Urothelium cell line (cell line): ENCODE measurements at regions not wholly inside any gene's neighbourhood (a gene's known extent, or its start where the extent isn't known, plus 50 kb on each side); places are given as distances from the start of the nearest gene placed in this dataset.

Experiments used
- DNase-seq: peaks from one replicate; pipeline ENCODE4 v3.0.0; 2011; ENCODE audit warnings: low spot score, mixed read lengths
- FAIRE-seq: peaks from 2 replicates; lab custom pipeline; 2011; peaks lifted over from hg19 to GRCh38; lab: Jason Lieb, UNC

- no peak for FAIRE-seq
- no peak for DNase-seq
Measured at GRCh38 chr4:67236788-67237187, 308.5 kb downstream of the CENPC start.

DNA sequence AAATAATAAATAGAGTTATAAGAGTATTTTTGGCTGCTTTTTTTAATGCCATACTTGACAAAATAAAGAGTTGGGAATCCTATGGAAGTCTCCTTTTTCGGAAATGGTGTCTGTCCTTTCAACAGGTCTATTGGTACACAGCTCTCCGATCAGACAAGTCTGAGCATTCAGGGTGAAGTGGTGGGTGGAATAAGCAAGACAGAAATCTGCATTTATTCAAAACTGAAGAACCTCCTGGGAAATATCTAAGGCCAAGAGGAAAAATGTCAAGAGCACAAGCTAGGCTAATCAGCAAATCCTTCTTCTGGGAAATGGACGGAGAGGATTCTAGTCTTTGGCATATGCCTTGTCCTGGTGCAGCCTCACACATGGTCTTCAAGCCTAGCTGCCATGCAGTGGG is 309.0 kb downstream of the CENPC start:
- no peak for DNase-seq
- no peak for FAIRE-seq

DNA sequence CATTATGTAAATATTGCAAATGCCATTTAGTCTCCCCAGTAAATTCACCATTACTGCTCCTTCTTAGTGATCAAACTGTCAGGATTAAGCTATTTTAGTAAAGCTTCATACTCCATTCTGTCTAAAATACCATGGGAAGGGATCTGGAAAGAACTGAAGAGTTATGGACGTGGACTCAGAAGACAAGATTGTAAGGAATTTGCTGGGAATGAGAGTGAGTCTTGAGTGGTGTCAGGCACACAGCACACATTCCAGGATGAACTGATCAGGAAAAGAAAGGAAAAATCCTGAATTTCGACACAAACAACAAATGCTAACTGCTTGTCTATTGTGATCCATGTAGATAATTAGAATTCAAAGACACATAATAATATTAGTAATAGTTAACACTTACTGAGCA is 311.0 kb downstream of the CENPC start:
- FAIRE-seq (peak; percentile 32), DNase-seq (peak; percentile 9)

DNA sequence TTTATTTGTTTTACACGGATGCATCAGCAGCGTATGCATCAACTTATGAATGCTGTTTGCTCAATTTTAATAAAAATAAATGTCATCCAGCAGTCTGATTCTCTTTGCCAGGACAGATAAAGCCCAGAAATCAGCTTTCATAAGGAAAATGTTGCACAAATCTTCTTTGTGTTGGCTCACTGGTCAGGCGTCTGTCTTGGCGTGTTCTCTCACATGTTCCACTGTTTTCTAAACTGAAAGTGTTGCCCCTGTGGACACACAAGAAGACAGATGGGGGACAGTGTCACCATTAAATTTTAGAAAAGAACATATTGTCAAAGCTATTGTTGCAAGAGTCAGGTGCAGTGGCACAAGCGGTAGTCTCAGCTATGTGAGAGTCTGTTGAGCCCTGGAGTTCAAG is 316.2 kb downstream of the CENPC start:
- FAIRE-seq (no peak), DNase-seq (no peak)

DNA sequence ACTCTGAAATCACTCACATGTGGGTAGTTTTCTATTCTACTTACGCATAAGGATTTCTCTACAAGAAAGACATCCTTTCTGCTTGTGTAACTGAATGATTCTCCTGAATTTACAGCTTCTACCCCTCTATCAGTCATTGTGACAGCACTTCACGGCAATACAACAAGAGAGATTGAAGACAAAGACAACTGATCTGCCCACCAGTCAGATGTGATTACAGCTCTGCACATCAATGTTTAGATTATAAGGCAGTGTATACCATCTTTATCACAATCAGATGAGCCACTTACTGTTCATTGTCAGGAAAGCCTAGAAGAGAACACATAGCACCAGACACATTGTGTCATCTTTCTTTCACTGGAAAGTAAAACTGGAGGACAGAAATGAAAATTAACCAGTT is 324.4 kb downstream of the CENPC start:
- FAIRE-seq: no peak
- DNase-seq: no peak

DNA sequence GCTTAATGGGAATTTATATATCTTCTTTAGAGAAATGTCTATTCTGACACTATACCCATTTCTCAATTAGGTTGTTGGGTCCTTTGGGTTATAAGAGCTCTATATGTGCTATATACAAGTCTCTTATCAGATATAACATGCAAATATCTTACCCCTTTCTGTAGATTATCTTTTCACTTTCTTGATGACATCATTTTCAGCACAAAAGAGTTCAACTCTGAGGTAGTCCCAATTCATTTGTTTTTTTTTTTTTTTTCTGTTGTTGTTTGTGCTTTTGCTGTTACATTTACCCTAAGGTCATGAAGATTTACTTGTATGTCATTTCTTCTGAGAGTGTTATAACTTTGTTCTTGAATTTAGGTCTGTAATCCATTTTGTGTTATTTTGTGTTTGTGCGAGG is 326.4 kb downstream of the CENPC start:
- DNase-seq: no peak
- no peak for FAIRE-seq

DNA sequence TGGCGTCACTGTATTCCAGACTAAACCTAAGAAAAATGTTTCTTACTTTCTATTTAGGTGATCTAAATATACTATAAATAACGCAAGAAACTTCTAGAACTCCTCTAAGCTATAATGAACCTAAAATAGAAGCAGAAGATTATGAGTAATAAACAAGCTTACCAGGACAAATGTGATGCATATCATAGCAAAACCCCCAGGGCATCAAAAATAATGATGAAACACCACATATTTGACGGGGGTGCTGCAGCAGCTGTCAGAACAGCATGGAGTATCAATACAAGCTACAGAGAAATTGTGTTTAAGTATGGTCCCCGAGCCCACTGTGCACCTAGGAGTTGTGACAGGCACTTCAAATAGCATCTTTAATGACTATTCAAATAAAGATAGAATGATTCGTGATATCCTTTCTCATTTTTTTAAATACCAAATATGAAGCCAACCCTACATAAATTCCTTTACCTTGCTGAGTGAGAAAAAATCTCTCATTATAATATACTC is 337.3 kb downstream of the CENPC start:
- no peak for DNase-seq
- no peak for FAIRE-seq

DNA sequence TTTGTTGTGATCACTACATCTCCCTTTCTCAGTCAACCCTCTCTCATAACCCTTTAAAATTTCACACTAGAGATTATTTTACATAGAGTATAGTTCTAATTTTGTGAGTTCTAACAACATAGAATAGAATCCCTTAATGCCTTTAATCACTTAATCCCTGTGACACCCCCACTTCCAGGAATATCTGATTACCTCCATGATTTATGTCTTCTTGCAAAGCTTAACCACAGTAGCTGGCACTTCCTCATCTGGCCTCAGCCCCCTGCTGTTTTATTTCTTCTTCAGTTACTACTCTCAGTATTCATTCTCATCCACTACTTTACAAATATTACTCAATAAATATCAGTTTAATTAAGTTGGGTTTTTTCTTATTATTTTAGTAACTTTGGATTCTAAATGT is 340.9 kb downstream of the CENPC start:
- DNase-seq: no peak
- no peak for FAIRE-seq

- FAIRE-seq: no peak
Measured at GRCh38 chr4:67201334-67201733, 344.0 kb downstream of the CENPC start.

GRCh38 chr4:67198727-67199126 is 346.6 kb downstream of the CENPC start:
- peak; percentile 9 for FAIRE-seq
- peak; percentile 11 for DNase-seq

More at GRCh38 chr4:67201334-67201733, 344.0 kb downstream of the CENPC start:
- no peak for DNase-seq

GRCh38 chr4:67167849-67168248 is 377.5 kb downstream of the CENPC start:
- FAIRE-seq: no peak
- DNase-seq: no peak

DNA sequence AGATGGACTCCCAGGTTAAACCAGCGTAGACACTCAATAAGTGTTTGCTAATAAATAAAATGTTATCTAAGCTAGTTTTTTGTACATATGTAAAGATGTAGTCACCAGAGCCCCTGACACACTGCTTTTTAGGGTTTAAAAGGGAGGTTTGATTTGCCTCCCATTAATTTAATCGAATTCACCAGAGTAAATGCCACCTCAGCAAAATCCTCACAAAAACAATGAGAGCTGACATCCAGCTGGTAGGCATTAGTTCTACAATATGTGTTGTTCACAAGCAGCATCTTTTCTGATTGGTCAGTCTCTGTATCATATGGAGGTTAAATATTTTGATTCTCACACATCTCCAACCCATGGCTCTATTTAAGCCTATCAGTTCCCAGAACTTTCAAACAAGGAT is 382.6 kb downstream of the CENPC start:
- DNase-seq: no peak
- FAIRE-seq: no peak

DNA sequence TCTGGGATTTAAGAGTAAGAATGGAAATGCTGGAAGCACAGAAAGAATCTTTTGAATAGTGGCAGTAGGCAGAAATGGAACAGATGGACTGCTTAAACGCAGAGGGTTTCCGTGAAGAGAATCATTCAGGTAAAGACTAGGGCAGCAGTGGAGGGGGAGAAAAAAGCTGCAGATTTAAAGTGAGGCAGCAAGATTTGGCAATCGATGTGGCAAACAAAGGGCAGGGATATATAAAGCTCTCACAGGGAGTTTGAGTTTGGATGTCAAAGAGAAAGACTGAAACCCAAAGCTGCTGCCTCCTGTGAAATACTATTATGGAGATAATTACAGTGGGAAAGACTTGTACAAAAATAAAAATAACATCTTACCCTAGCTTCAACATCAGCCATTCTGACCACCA is 384.0 kb downstream of the CENPC start:
- no peak for FAIRE-seq
- DNase-seq: no peak

DNA sequence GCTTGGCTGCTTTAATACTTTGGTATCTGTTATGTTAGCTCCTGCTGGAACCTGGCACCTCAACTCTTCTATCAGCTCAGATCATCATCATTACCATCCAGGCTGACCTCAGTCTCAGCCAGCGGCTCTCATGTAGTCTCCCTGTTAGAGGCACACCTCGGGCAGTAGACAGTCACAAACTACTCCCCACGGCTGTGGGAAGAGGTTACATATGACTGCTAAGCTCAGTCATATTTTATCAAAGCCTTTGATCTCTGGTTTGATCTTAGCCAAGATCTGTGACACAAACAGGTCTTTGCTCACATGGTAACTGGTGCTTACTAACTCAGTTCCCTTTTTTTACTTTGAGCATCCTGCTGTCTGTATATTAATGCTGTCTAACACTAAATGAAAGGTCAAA is 384.9 kb downstream of the CENPC start:
- FAIRE-seq (no peak), DNase-seq (no peak)

- DNase-seq (no peak), FAIRE-seq (no peak)
Measured at GRCh38 chr4:67158666-67159065, 386.6 kb downstream of the CENPC start.

DNA sequence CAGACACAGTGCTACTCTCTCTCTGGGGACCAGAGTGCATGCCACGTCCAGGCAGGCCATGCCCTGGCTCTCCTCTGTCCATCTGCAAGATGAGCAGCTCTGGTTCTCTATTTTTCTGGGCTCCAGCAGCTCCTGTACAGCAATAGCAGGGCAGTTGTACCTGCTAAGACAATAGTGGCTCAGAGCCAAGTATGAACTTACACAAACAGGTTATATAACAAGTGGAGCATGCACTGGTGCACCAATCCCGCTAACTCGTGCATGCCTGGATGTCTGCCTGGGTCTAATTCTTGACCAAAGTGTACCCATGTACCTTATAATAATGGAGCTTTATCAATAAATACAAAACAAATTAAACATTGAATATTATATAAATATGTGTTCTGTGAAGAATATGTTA is 392.3 kb downstream of the CENPC start:
- DNase-seq (peak; percentile 7), FAIRE-seq (no peak)

GRCh38 chr4:67151376-67152343 is 393.6 kb downstream of the CENPC start:
- DNase-seq (no peak), FAIRE-seq (no peak)

GRCh38 chr4:67141586-67141985 is 403.7 kb downstream of the CENPC start:
- DNase-seq (no peak), FAIRE-seq (no peak)

- FAIRE-seq (no peak), DNase-seq (no peak)
Measured at GRCh38 chr4:67134616-67135015, 410.7 kb downstream of the CENPC start.

DNA sequence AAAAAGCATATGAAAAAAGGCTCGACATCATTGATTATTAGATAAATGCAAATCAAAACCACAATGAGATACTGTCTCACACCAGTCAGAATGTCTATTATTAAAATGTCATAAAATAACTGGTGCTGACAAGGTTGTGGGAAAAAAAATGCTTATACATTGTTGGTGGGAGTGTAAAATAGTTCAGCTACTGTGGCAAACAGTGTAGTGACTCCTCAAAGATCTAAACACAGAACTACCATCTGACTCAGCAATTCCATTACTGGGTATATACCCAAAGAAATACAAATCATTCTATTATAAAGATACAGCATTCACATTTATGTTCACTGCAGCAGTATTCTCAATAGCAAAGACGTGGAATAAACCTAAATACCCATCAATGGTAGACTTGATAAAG is 412.1 kb downstream of the CENPC start:
- FAIRE-seq: no peak

GRCh38 chr4:67131224-67131623 is 414.1 kb downstream of the CENPC start:
- FAIRE-seq: no peak
- no peak for DNase-seq

More for the DNA sequence above, 412.1 kb downstream of the CENPC start:
- DNase-seq: no peak

DNA sequence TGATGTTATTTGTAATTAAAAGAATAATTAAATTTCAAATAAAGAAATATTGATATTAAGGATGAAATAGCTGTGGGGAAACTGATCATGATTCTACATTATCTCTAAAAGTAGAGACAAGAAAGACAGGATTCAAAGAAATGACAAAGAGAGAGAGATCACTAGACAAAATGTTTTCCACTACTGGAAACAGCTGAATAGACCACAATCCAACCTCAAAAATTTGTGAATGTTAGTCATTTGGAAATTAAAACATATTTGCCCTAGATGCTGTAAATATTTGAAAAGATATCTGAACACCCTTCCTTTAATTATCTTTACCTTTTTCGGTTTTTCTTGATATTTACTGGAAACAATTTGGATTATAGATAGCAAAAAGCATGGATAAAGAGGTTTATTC is 414.9 kb downstream of the CENPC start:
- FAIRE-seq: no peak
- DNase-seq: no peak
